NB4 (cell line): ENCODE measurements at regions not wholly inside any gene's neighbourhood (a gene's known extent, or its start where the extent isn't known, plus 50 kb on each side); places are given as distances from the start of the nearest gene placed in this dataset.

Experiments
- DNase-seq: peaks from one replicate; pipeline ENCODE4 v3.0.0; 2010; ENCODE audit warnings: low read depth
- H3K4me3 ChIP-seq: one replicate; pipeline ENCODE4 v1.5.1; 2011; ENCODE audit warnings: mild to moderate bottlenecking, low read depth, low read length, moderate library complexity
- MYC ChIP-seq: IDR thresholded peaks from 2 replicates; pipeline ENCODE4 v1.6.1; 2011; ENCODE audit warnings: low read depth, low read length
- POLR2A ChIP-seq: IDR thresholded peaks from 2 replicates; pipeline ENCODE4 v1.6.1; 2011; ENCODE audit warnings: mild to moderate bottlenecking; ENCODE audit not compliant: insufficient read length; ENCODE audit errors: extremely low read depth
- TF ChIP-seq, protein P1 (sequence below): IDR thresholded peaks from one replicate; pipeline ENCODE4 v1.5.1; 2012; ENCODE audit warnings: low read depth, low read length
- TF ChIP-seq, protein P2 (sequence below): IDR thresholded peaks from 2 replicates; pipeline ENCODE4 v1.6.1; 2011; ENCODE audit warnings: low read depth, low read length

DNA sequence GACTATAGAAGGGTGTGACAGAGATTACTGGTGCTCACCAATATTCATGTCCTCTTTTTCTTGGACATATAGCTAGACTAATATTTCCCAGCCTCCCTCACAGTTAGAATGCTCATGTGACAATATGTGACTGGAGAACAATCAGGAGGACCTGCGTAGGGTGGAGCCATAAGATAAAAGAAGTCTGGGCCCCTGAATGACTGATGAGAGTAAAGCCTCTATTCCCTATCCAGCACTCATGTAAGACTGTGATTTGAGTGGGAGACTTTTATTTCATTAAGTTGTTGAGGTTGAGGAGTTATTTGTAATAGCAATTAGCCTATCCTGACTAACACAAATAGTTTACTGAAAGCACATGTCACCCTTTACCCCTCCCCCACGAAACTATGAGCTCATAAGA, 1247.1 kb upstream of the TENM4 start:
- no peak for DNase-seq
- H3K4me3 ChIP-seq: no peak overlapping the region
- TF ChIP-seq, protein P1, sequence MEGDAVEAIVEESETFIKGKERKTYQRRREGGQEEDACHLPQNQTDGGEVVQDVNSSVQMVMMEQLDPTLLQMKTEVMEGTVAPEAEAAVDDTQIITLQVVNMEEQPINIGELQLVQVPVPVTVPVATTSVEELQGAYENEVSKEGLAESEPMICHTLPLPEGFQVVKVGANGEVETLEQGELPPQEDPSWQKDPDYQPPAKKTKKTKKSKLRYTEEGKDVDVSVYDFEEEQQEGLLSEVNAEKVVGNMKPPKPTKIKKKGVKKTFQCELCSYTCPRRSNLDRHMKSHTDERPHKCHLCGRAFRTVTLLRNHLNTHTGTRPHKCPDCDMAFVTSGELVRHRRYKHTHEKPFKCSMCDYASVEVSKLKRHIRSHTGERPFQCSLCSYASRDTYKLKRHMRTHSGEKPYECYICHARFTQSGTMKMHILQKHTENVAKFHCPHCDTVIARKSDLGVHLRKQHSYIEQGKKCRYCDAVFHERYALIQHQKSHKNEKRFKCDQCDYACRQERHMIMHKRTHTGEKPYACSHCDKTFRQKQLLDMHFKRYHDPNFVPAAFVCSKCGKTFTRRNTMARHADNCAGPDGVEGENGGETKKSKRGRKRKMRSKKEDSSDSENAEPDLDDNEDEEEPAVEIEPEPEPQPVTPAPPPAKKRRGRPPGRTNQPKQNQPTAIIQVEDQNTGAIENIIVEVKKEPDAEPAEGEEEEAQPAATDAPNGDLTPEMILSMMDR: no peak
- no peak for TF ChIP-seq POLR2A
- no peak for TF ChIP-seq MYC
- TF ChIP-seq, protein P2, sequence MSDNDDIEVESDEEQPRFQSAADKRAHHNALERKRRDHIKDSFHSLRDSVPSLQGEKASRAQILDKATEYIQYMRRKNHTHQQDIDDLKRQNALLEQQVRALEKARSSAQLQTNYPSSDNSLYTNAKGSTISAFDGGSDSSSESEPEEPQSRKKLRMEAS: no peak

DNA sequence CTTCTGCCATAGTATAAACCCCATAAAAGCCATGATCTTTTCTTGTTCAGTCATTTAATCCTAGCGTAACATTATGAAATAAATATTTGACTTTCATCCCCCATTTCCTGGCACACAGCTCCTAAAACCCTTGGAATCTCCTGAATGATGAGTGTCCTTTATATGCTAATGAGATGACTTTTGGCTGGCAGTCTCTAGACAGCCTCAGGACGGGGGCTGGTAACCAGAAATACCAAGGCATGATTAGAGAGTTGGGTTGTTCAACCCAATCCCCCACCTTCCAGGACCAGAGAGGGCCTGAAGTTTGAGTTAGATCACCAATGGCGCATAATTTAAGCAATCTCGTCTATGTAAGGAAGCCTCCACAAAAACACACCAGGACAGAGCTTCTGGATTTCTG, 1246.1 kb upstream of the TENM4 start:
- TF ChIP-seq, protein P1: no peak
- TF ChIP-seq MYC (no peak), POLR2A (no peak)
- TF ChIP-seq, protein P2: no peak
- no peak overlapping the region for H3K4me3 ChIP-seq
- no peak for DNase-seq

DNA sequence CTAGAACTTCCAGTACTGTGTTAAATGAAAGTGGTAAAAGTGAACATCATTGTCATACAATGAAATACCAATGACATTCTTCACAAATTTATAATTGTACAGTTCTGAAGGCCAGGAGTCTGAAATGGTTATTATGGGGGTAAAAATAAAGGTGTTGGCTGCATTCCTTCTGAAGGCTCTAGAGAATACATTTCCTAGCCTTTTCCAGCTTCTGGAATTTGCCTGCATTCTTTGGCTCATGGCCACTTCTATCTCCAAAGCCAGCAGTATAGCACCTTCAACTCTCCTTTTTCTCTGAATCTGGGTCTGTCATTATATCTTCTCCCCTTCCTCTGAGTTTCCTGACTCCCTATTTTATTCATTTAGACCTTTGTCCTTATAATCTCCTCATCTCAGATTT, 1232.7 kb upstream of the TENM4 start:
- TF ChIP-seq, protein P1: no peak
- TF ChIP-seq, protein P2: no peak
- TF ChIP-seq MYC: no peak
- no peak for TF ChIP-seq POLR2A
- DNase-seq: no peak

DNA sequence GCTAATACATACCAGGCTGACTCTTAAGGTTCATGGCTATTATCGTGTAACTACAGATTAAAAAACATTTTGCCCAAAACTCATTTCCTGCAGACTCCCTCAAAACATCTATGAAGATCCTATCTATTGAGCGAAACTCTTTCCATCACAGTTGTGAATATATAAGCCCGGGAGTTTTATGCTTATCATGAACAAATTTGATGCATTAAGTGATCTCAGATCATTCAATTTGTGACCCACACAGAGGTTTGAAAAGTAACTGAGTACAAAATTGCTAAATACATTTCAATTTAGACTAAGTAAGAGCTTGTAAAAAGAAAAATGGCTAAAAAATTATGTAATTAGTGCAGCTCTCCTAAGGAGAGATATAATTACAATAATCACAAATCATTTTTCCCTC, 1228.8 kb upstream of the TENM4 start:
- DNase-seq: no peak
- TF ChIP-seq POLR2A (no peak), MYC (no peak)
- TF ChIP-seq, protein P1: no peak
- TF ChIP-seq, protein P2: no peak
- no peak overlapping the region for H3K4me3 ChIP-seq

More for the DNA sequence above, 1232.7 kb upstream of the TENM4 start:
- H3K4me3 ChIP-seq: no peak overlapping the region

DNA sequence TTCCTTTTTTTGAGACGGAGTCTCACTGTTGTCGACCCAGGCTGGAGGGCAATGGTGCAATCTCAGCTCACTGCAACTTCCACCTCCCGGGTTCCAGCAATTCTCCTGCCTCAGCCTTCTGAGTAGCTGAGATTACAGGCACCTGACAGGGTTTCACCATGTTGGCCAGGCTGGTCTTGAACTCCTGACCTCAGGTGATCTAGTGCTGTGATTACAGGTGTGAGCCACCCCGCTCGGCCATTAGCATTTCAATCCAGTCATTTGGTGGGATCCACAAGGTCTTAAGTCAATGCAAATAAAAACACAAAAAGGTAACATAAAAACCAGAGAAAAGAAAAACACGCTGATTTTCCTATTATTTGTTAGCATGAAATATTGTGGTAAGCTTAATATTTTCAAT, 1227.2 kb upstream of the TENM4 start:
- TF ChIP-seq MYC: no peak
- TF ChIP-seq, protein P1: no peak
- TF ChIP-seq, protein P2: no peak
- no peak for TF ChIP-seq POLR2A
- H3K4me3 ChIP-seq: no peak overlapping the region
- DNase-seq: no peak

DNA sequence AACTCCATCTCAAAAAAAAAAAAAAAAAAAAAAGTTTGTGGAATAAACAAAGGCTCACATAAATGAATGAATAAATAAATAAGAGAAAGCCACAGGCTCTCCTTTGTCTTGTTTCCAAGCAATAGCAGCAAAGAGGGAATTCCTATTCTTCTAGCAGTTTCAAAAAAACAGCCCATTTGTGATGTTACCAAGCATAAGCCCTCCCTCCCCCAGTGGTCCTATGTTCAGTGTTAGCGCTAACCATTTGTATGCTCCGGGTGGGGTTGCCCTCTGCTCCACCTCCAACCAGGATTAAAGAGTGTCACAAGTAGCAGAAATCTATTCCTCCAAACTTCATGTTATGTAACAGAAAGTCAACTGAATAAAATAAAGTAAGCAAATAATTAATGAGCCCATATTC, 1215.0 kb upstream of the TENM4 start:
- TF ChIP-seq, protein P2: no peak
- TF ChIP-seq, protein P1: no peak
- TF ChIP-seq MYC (no peak), POLR2A (no peak)
- DNase-seq: no peak
- H3K4me3 ChIP-seq: no peak overlapping the region
